Endothelial cell of umbilical vein (primary cell): ENCODE measurements at regions not wholly inside any gene's neighbourhood (a gene's known extent, or its start where the extent isn't known, plus 50 kb on each side); places are given as distances from the start of the nearest gene placed in this dataset.

Source experiments
- BruUV-seq: library from RNA; stranded (reverse); fragments of 400-500 nt; replicated peaks from 2 replicates; lab custom pipeline; 2021; lab: Mats Ljungman, UMichigan
- CTCF ChIA-PET: fragments of 300-600, 350-600 bp; sonication (Branson Sonifier 250); formaldehyde crosslinking; loops from one replicate; lab custom pipeline; 2021; ENCODE audit warnings: antibody characterized with exemption, inconsistent platforms; lab: Charles Lee
- POLR2A ChIA-PET: fragments of 300-600, 350-600 bp; sonication (Branson Sonifier 250); formaldehyde crosslinking; loops from one replicate; lab custom pipeline; 2021; ENCODE audit warnings: antibody characterized with exemption, inconsistent platforms; lab: Charles Lee
- DNase-seq: peaks from one replicate; pipeline ENCODE4 v3.0.0-alpha.2; 2011; ENCODE audit warnings: low read depth, low spot score
- FAIRE-seq: peaks from 2 replicates; lab custom pipeline; 2011; peaks lifted over from hg19 to GRCh38; lab: Jason Lieb, UNC
- H2AFZ ChIP-seq: 2 replicates; pipeline ENCODE4 v1.6.0; 2012; ENCODE audit warnings: low read depth, low read length, control low read depth, inconsistent platforms
- H3K27ac ChIP-seq: 2 replicates; pipeline ENCODE4 v1.5.1; 2011; ENCODE audit warnings: low read depth, mild to moderate bottlenecking, control low read depth, low read length, moderate library complexity; ENCODE audit not compliant: insufficient read depth
- H3K27me3 ChIP-seq, 2 experiments: 2 replicates each; pipeline versions ENCODE4 v1.6.0 to v1.6.1; 2011; ENCODE audit warnings: low read length in 2 of 2, mixed read lengths in 1 of 2; ENCODE audit not compliant: control insufficient read depth in 2 of 2, insufficient read depth in 2 of 2
- H3K36me3 ChIP-seq, 2 experiments: 2 replicates in 1 of 2; 3 replicates in 1 of 2; pipeline ENCODE4 v1.5.1; 2011; ENCODE audit warnings: low read length in 2 of 2, mild to moderate bottlenecking in 1 of 2, moderate library complexity in 1 of 2; ENCODE audit not compliant: control insufficient read depth in 2 of 2, insufficient read depth in 2 of 2; ENCODE audit errors: extremely low read depth in 1 of 2
- H3K4me1 ChIP-seq: 3 replicates; pipeline ENCODE4 v1.5.1; 2011; ENCODE audit warnings: mild to moderate bottlenecking, low read length; ENCODE audit not compliant: control insufficient read depth, insufficient read depth; ENCODE audit errors: extremely low read depth
- H3K4me2 ChIP-seq: 2 replicates; pipeline ENCODE4 v1.6.1; 2011; ENCODE audit warnings: low read length, control low read depth, mixed read lengths; ENCODE audit not compliant: insufficient read depth
- H3K4me3 ChIP-seq, 3 experiments: fragments of 200-600 bp in 1 of 3; sonication (generic), shearing (Covaris generic) in 1 of 3; replicated peaks in 1 of 3; 2 replicates each; pipeline ENCODE4 v1.5.1; 2011 to 2016; ENCODE audit warnings: control low read depth in 3 of 3, low read length in 3 of 3, mild to moderate bottlenecking in 2 of 3, inconsistent platforms in 1 of 3, low read depth in 1 of 3, moderate library complexity in 1 of 3; ENCODE audit not compliant: insufficient read depth in 1 of 3
- H3K79me2 ChIP-seq: 2 replicates; pipeline ENCODE4 v1.6.0; 2012; ENCODE audit warnings: low read length, inconsistent platforms; ENCODE audit not compliant: control insufficient read depth, insufficient read depth
- H3K9ac ChIP-seq: replicated peaks from 2 replicates; pipeline ENCODE3; 2011; ENCODE audit warnings: low read length, control low read depth; ENCODE audit not compliant: insufficient read depth; ENCODE audit errors: extremely low read depth
- H3K9me1 ChIP-seq: replicated peaks from 3 replicates; pipeline ENCODE4 v1.6.0; 2011; ENCODE audit warnings: mild to moderate bottlenecking, low read length; ENCODE audit not compliant: control insufficient read depth, insufficient read depth; ENCODE audit errors: extremely low read depth
- H3K9me3 ChIP-seq: replicated peaks from 2 replicates; pipeline ENCODE4 v1.5.1; 2012; ENCODE audit warnings: low read length, inconsistent platforms; ENCODE audit not compliant: control insufficient read depth, insufficient read depth
- H4K20me1 ChIP-seq: replicated peaks from 2 replicates; pipeline ENCODE3; 2011; ENCODE audit warnings: mild to moderate bottlenecking, low read length; ENCODE audit not compliant: control insufficient read depth, insufficient read depth; ENCODE audit errors: extremely low read depth
- CTCF ChIP-seq, 2 donors: IDR thresholded peaks; 1 replicate in 1 of 2; 2 replicates in 1 of 2; pipeline ENCODE4 v1.5.1; 2011; ENCODE audit warnings: low read length in 2 of 2, mild to moderate bottlenecking in 2 of 2, moderate library complexity in 2 of 2, control low read depth in 1 of 2, inconsistent platforms in 1 of 2, low read depth in 1 of 2; ENCODE audit not compliant: insufficient read depth in 1 of 2; ENCODE audit errors: extremely low read depth in 1 of 2
- EZH2 ChIP-seq: IDR thresholded peaks from 2 replicates; pipeline ENCODE4 v1.6.1; 2012; ENCODE audit warnings: borderline replicate concordance, low read depth, mild to moderate bottlenecking, moderate library complexity, low read length, inconsistent platforms; ENCODE audit not compliant: severe bottlenecking
- FOS ChIP-seq: IDR thresholded peaks from 2 replicates; pipeline ENCODE4 v1.6.1; 2011; ENCODE audit warnings: mild to moderate bottlenecking, low read length, moderate library complexity, borderline replicate concordance; ENCODE audit not compliant: insufficient read depth
- GATA2 ChIP-seq: IDR thresholded peaks from 2 replicates; pipeline ENCODE4 v1.7.0; 2011; ENCODE audit warnings: low read depth, mild to moderate bottlenecking, moderate library complexity, mixed read lengths, low read length; ENCODE audit not compliant: insufficient read length, insufficient read depth
- JUN ChIP-seq: IDR thresholded peaks from 2 replicates; pipeline ENCODE4 v1.6.1; 2011; ENCODE audit warnings: borderline replicate concordance, low read depth; ENCODE audit not compliant: insufficient read length, insufficient read depth
- MAX ChIP-seq: IDR thresholded peaks from 2 replicates; pipeline ENCODE4 v1.6.1; 2011; ENCODE audit not compliant: insufficient read depth, insufficient read length
- MYC ChIP-seq: IDR thresholded peaks from one replicate; pipeline ENCODE4 v1.6.1; 2011; ENCODE audit warnings: mild to moderate bottlenecking, low read depth, low read length
- POLR2A ChIP-seq: IDR thresholded peaks from 2 replicates; pipeline ENCODE4 v1.6.1; 2012; ENCODE audit warnings: low read depth, mild to moderate bottlenecking, control low read depth, low read length
- POLR2AphosphoS5 ChIP-seq: IDR thresholded peaks from 2 replicates; pipeline ENCODE4 v1.6.1; 2012; ENCODE audit warnings: low read depth, mild to moderate bottlenecking, control low read depth, low read length, moderate library complexity; ENCODE audit not compliant: insufficient read depth
- dilution Hi-C: fragments of 300-500 bp; cut with MboI; formaldehyde crosslinking; loops from one replicate; pipeline ENCODE4 v1.15.0; 2019; ENCODE audit warnings: low sequenced_read_pairs; ENCODE audit not compliant: extremely low pct_ligation_motif_present
- intact Hi-C: fragments of 100-400 bp; cut with micrococcal nuclease; formaldehyde crosslinking; loops from one replicate; pipeline ENCODE4 v1.10.0; 2022

GRCh38 chr9:73083519-73083918 is 68.1 kb upstream of the ANXA1 start:
- no peak for DNase-seq
- dilution Hi-C loops = loop anchor here (25.0 kb wide), 1 partner anchor 221 kb away; no protein-coding TSS in a partner anchor
- no peak overlapping the region for H2AFZ ChIP-seq
- intact Hi-C loops = loop anchor here (2.0 kb wide), 4 partner anchors 133 to 1045 kb away; no protein-coding TSS in a partner anchor
- H3K79me2 ChIP-seq = no peaks in the 10 kb centered on the region
- peaks cover 2% of the 10 kb centered on the region for H3K4me1 ChIP-seq
- no peak for TF ChIP-seq JUN
- TF ChIP-seq CTCF (IDR thresholded peaks at IDR 0.05; ENCODE audit: extremely low read depth in 1 of 2, insufficient read depth in 1 of 2, low read depth in 1 of 2, low read length in 2 of 2) = no peak
- no peak for TF ChIP-seq POLR2AphosphoS5
- no peak for TF ChIP-seq MAX
- no peak for TF ChIP-seq GATA2
- no peak for TF ChIP-seq POLR2A
- TF ChIP-seq EZH2 = no peak
- no peak for TF ChIP-seq MYC
- TF ChIP-seq FOS = no peak
- no peaks in the 10 kb centered on the region for H3K36me3 ChIP-seq
- H3K4me2 ChIP-seq = no peak overlapping the region
- H3K4me3 ChIP-seq = no peak overlapping the region
- no peaks in the 10 kb centered on the region for H4K20me1 ChIP-seq
- ChIA-PET POLR2A (no interaction called here), CTCF (interaction anchor here (1.1 to 7.2 kb wide), 4 partner anchors 15 to 227 kb away, joined by 3 to 166 read pairs (median 70); no protein-coding TSS in a partner anchor)
- no peaks in the 10 kb centered on the region for H3K9me3 ChIP-seq
- no peak for FAIRE-seq
- no peak overlapping the region for H3K27ac ChIP-seq
- H3K27me3 ChIP-seq = no peaks in the 10 kb centered on the region
- BruUV-seq = no TSS peak
- H3K9me1 ChIP-seq = no peaks in the 10 kb centered on the region
- no peak overlapping the region for H3K9ac ChIP-seq
